KMS-11 (cell line): ENCODE measurements at regions not wholly inside any gene's neighbourhood (a gene's known extent, or its start where the extent isn't known, plus 50 kb on each side); places are given as distances from the start of the nearest gene placed in this dataset.

Source experiments
- H2AFZ ChIP-seq: fragments of 200-600 bp; sonication (generic); 2 replicates; pipeline ENCODE4 v1.6.1; 2016; ENCODE audit warnings: antibody characterized with exemption, mixed run types, low read depth
- H3K27ac ChIP-seq: fragments of 200-600 bp; sonication (generic); 2 replicates; pipeline ENCODE4 v1.6.1; 2016; ENCODE audit warnings: mild to moderate bottlenecking, mixed run types
- H3K27me3 ChIP-seq: fragments of 200-600 bp; sonication (generic); 2 replicates; pipeline ENCODE4 v1.6.1; 2017; ENCODE audit warnings: mild to moderate bottlenecking, low read depth, mixed run types, moderate library complexity; ENCODE audit not compliant: insufficient read depth
- H3K36me3 ChIP-seq: fragments of 200-600 bp; sonication (generic); 2 replicates; pipeline ENCODE4 v1.6.1; 2017; ENCODE audit warnings: mild to moderate bottlenecking, mixed run types; ENCODE audit not compliant: insufficient read depth
- H3K4me1 ChIP-seq: fragments of 200-600 bp; sonication (generic); 2 replicates; pipeline ENCODE4 v1.6.1; 2016; ENCODE audit warnings: mild to moderate bottlenecking, low read depth, mixed run types; ENCODE audit not compliant: poor library complexity, severe bottlenecking
- H3K4me2 ChIP-seq: fragments of 200-600 bp; sonication (generic); 2 replicates; pipeline ENCODE4 v1.7.0; 2016; ENCODE audit warnings: mild to moderate bottlenecking, mixed run types
- H3K4me3 ChIP-seq: fragments of 200-600 bp; sonication (generic); IDR thresholded peaks from 2 replicates; pipeline ENCODE4 v1.6.1; 2017; ENCODE audit warnings: low read depth, low read length, mixed read lengths; ENCODE audit not compliant: insufficient read depth
- H3K79me2 ChIP-seq: fragments of 200-600 bp; sonication (generic); 2 replicates; pipeline ENCODE4 v1.6.1; 2016; ENCODE audit warnings: low read depth, mixed run types; ENCODE audit not compliant: insufficient read depth
- H3K9ac ChIP-seq: fragments of 200-600 bp; sonication (generic); 2 replicates; pipeline ENCODE4 v1.6.1; 2016; ENCODE audit warnings: mild to moderate bottlenecking, mixed run types
- H4K20me1 ChIP-seq: fragments of 200-600 bp; sonication (generic); 2 replicates; pipeline ENCODE4 v1.6.1; 2016; ENCODE audit warnings: mild to moderate bottlenecking, mixed run types; ENCODE audit not compliant: insufficient read depth
- CTCF ChIP-seq: fragments of 200-600 bp; sonication (generic); conservative IDR thresholded peaks from 2 replicates; pipeline ENCODE4 v1.6.1; 2017; ENCODE audit warnings: low read depth, mild to moderate bottlenecking, antibody characterized with exemption, low read length, moderate library complexity, mixed read lengths

- Histone ChIP-seq H3K27me3 (no peaks in the 10 kb centered on the region), H3K4me1 (peaks cover 12% of the 10 kb centered on the region), H2AFZ (no peak overlapping the region), H3K4me2 (no peak overlapping the region), H4K20me1 (no peaks in the 10 kb centered on the region), H3K36me3 (no peaks in the 10 kb centered on the region), H3K4me3 (no peak overlapping the region), H3K9ac (no peak overlapping the region), H3K79me2 (no peaks in the 10 kb centered on the region), H3K27ac (no peak overlapping the region)
- no peak for TF ChIP-seq CTCF
These were observed 77.9 kb upstream of the DYNLRB2 start for GRCh38 chr16:80462917-80463316.

GRCh38 chr16:80460988-80461387 lies 79.8 kb upstream of the DYNLRB2 start:
- H3K4me2 ChIP-seq, result no peak overlapping the region
- no peak overlapping the region for H3K9ac ChIP-seq
- no peaks in the 10 kb centered on the region for H3K27me3 ChIP-seq
- H3K27ac ChIP-seq, result no peak overlapping the region
- H3K4me1 ChIP-seq, result peaks cover 3% of the 10 kb centered on the region
- no peak for TF ChIP-seq CTCF
- H3K79me2 ChIP-seq, result no peaks in the 10 kb centered on the region
- no peaks in the 10 kb centered on the region for H3K36me3 ChIP-seq
- H3K4me3 ChIP-seq, result no peak overlapping the region
- H4K20me1 ChIP-seq, result no peaks in the 10 kb centered on the region
- H2AFZ ChIP-seq, result no peak overlapping the region

GRCh38 chr16:80459966-80460365 lies 80.8 kb upstream of the DYNLRB2 start:
- Histone ChIP-seq H3K79me2 (no peaks in the 10 kb centered on the region), H3K4me1 (no peaks in the 10 kb centered on the region), H3K9ac (no peak overlapping the region), H4K20me1 (no peaks in the 10 kb centered on the region), H3K36me3 (no peaks in the 10 kb centered on the region), H3K27me3 (no peaks in the 10 kb centered on the region), H3K27ac (no peak overlapping the region), H3K4me3 (no peak overlapping the region), H2AFZ (no peak overlapping the region), H3K4me2 (no peak overlapping the region)
- TF ChIP-seq CTCF, result no peak

- no peak overlapping the region for H3K4me3 ChIP-seq
- H3K27ac ChIP-seq, result no peak overlapping the region
- H3K79me2 ChIP-seq, result no peaks in the 10 kb centered on the region
- H3K36me3 ChIP-seq, result no peaks in the 10 kb centered on the region
- H2AFZ ChIP-seq, result no peak overlapping the region
- no peaks in the 10 kb centered on the region for H3K27me3 ChIP-seq
- H4K20me1 ChIP-seq, result no peaks in the 10 kb centered on the region
- H3K4me1 ChIP-seq, result no peaks in the 10 kb centered on the region
- TF ChIP-seq CTCF, result no peak
- H3K4me2 ChIP-seq, result no peak overlapping the region
- H3K9ac ChIP-seq, result no peak overlapping the region
These were observed 81.4 kb upstream of the DYNLRB2 start for GRCh38 chr16:80459331-80459777.

GRCh38 chr16:80457871-80458270 lies 82.9 kb upstream of the DYNLRB2 start:
- TF ChIP-seq CTCF, result no peak
- no peak overlapping the region for H3K9ac ChIP-seq
- no peaks in the 10 kb centered on the region for H3K4me1 ChIP-seq
- H3K4me3 ChIP-seq, result no peak overlapping the region
- H2AFZ ChIP-seq, result no peak overlapping the region
- H3K79me2 ChIP-seq, result no peaks in the 10 kb centered on the region
- no peaks in the 10 kb centered on the region for H4K20me1 ChIP-seq
- no peak overlapping the region for H3K27ac ChIP-seq
- H3K27me3 ChIP-seq, result no peaks in the 10 kb centered on the region
- no peak overlapping the region for H3K4me2 ChIP-seq
- H3K36me3 ChIP-seq, result no peaks in the 10 kb centered on the region
